ENCODE measurements at regions not wholly inside any gene's neighbourhood (a gene's known extent, or its start where the extent isn't known, plus 50 kb on each side); places are given as distances from the start of the nearest gene placed in this dataset.

GRCh38 chr2:196468394-196468793 lies 171.1 kb upstream of the CCDC150 start:
- Histone ChIP-seq H3K79me2 (ENCODE audit: control insufficient read depth, insufficient read depth, low read length) (no peaks in the 10 kb centered on the region), H3K4me3 (replicated peaks in 1 of 4; ENCODE audit: control extremely low read depth in 1 of 4, insufficient read depth in 1 of 4, low read depth in 3 of 4, low read length in 4 of 4) (no peak overlapping the region), H4K20me1 (ENCODE audit: control insufficient read depth, extremely low read depth, insufficient read depth, low read length) (no peaks in the 10 kb centered on the region), H3K27me3 (ENCODE audit: control insufficient read depth, insufficient read depth, low read length) (no peaks in the 10 kb centered on the region), H2AFZ (ENCODE audit: low read length) (no peak overlapping the region), H3K27ac (ENCODE audit: insufficient read depth, low read length) (no peak overlapping the region), H3K4me1 (ENCODE audit: control insufficient read depth, extremely low read depth, insufficient read depth, low read length) (no peaks in the 10 kb centered on the region), H3K9me3 (ENCODE audit: control insufficient read depth, insufficient read depth, low read depth, low read length) (no peaks in the 10 kb centered on the region), H3K9ac (ENCODE audit: insufficient read depth, low read length) (no peak overlapping the region), H3K36me3 (ENCODE audit: control insufficient read depth, insufficient read depth, low read length) (no peaks in the 10 kb centered on the region), H3K4me2 (ENCODE audit: extremely low read depth, insufficient read depth, low read length) (no peak overlapping the region)
- no peak for DNase-seq (ENCODE audit: low read depth in 2 of 2)
- TF ChIP-seq CTCF (conservative IDR thresholded peaks at IDR 0.05 in 1 of 2, IDR thresholded peaks at IDR 0.05 in 1 of 2; ENCODE audit: low read depth in 1 of 2, low read length in 2 of 2) (peak in 1 of 2 donors; percentile 7), EZH2 (IDR thresholded peaks at IDR 0.05; ENCODE audit: low read length, missing control alignments) (no peak)

GRCh38 chr2:196473617-196474016 lies 165.9 kb upstream of the CCDC150 start:
- no peak overlapping the region for H3K27ac ChIP-seq (ENCODE audit: insufficient read depth, low read length)
- no peak overlapping the region for H2AFZ ChIP-seq (ENCODE audit: low read length)
- no peaks in the 10 kb centered on the region for H3K9me3 ChIP-seq (ENCODE audit: control insufficient read depth, insufficient read depth, low read depth, low read length)
- H4K20me1 ChIP-seq (ENCODE audit: control insufficient read depth, extremely low read depth, insufficient read depth, low read length), result no peaks in the 10 kb centered on the region
- no peak overlapping the region for H3K4me2 ChIP-seq (ENCODE audit: extremely low read depth, insufficient read depth, low read length)
- no peaks in the 10 kb centered on the region for H3K4me1 ChIP-seq (ENCODE audit: control insufficient read depth, extremely low read depth, insufficient read depth, low read length)
- no peak for DNase-seq (ENCODE audit: low read depth in 2 of 2)
- H3K36me3 ChIP-seq (ENCODE audit: control insufficient read depth, insufficient read depth, low read length), result no peaks in the 10 kb centered on the region
- no peak overlapping the region for H3K4me3 ChIP-seq (replicated peaks in 1 of 4; ENCODE audit: control extremely low read depth in 1 of 4, insufficient read depth in 1 of 4, low read depth in 3 of 4, low read length in 4 of 4)
- no peak overlapping the region for H3K9ac ChIP-seq (ENCODE audit: insufficient read depth, low read length)
- no peaks in the 10 kb centered on the region for H3K79me2 ChIP-seq (ENCODE audit: control insufficient read depth, insufficient read depth, low read length)
- TF ChIP-seq CTCF (conservative IDR thresholded peaks at IDR 0.05 in 1 of 2, IDR thresholded peaks at IDR 0.05 in 1 of 2; ENCODE audit: low read depth in 1 of 2, low read length in 2 of 2), result no peak
- no peak for TF ChIP-seq EZH2 (IDR thresholded peaks at IDR 0.05; ENCODE audit: low read length, missing control alignments)
- H3K27me3 ChIP-seq (ENCODE audit: control insufficient read depth, insufficient read depth, low read length), result no peaks in the 10 kb centered on the region

GRCh38 chr2:196475611-196476010 lies 163.9 kb upstream of the CCDC150 start:
- Histone ChIP-seq H3K4me1 (ENCODE audit: control insufficient read depth, extremely low read depth, insufficient read depth, low read length) (no peaks in the 10 kb centered on the region), H4K20me1 (ENCODE audit: control insufficient read depth, extremely low read depth, insufficient read depth, low read length) (no peaks in the 10 kb centered on the region), H3K9ac (ENCODE audit: insufficient read depth, low read length) (no peak overlapping the region), H3K27me3 (ENCODE audit: control insufficient read depth, insufficient read depth, low read length) (no peaks in the 10 kb centered on the region), H3K4me2 (ENCODE audit: extremely low read depth, insufficient read depth, low read length) (no peak overlapping the region), H3K36me3 (ENCODE audit: control insufficient read depth, insufficient read depth, low read length) (no peaks in the 10 kb centered on the region), H3K9me3 (ENCODE audit: control insufficient read depth, insufficient read depth, low read depth, low read length) (no peaks in the 10 kb centered on the region), H3K79me2 (ENCODE audit: control insufficient read depth, insufficient read depth, low read length) (no peaks in the 10 kb centered on the region), H3K27ac (ENCODE audit: insufficient read depth, low read length) (no peak overlapping the region), H3K4me3 (replicated peaks in 1 of 4; ENCODE audit: control extremely low read depth in 1 of 4, insufficient read depth in 1 of 4, low read depth in 3 of 4, low read length in 4 of 4) (no peak overlapping the region), H2AFZ (ENCODE audit: low read length) (no peak overlapping the region)
- TF ChIP-seq CTCF (conservative IDR thresholded peaks at IDR 0.05 in 1 of 2, IDR thresholded peaks at IDR 0.05 in 1 of 2; ENCODE audit: low read depth in 1 of 2, low read length in 2 of 2), result no peak
- no peak for TF ChIP-seq EZH2 (IDR thresholded peaks at IDR 0.05; ENCODE audit: low read length, missing control alignments)
- DNase-seq (ENCODE audit: low read depth in 2 of 2), result no peak
